GM18508 (cell line): ENCODE measurements at regions not wholly inside any gene's neighbourhood (a gene's known extent, or its start where the extent isn't known, plus 50 kb on each side); places are given as distances from the start of the nearest gene placed in this dataset.

ENCODE experiments used
- ATAC-seq: cut with Tn5 transposase; IDR thresholded peaks from one replicate; pipeline ENCODE4 v1.9.1; 2021; ENCODE audit warnings: moderate number of reproducible peaks; ENCODE audit not compliant: insufficient read depth, unreplicated experiment

GRCh38 chr3:18838758-18839157, 309.6 kb upstream of the KCNH8 start:
- no peak for ATAC-seq

DNA sequence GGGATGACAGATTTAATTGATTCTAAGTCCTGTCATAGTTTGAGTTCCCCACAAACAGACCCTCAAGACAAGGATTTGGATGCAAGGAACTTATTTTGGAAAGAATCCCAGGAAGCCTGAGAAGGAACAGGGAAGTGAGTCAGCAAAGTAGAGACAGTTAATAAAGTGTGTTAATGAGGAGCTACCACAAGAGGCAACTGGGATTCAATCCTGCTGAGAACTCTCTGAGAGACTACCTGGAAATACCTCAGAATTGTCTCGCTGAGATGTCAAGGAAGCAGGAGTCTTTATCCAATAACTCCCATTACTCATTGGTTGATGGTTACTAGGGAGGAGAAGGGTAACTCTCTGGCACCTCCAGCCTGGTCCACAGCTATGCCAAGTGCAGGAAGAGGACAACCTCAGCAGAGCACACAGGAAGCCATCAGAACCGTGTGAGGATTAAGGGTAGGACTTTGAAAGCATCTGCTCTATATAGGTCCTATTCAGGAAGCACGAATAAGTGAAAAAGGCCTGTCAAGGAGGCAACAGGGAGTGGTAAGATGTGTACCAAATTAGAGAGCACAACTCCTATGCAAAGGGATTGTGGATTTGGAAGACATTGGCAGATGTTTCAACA, 311.1 kb upstream of the KCNH8 start:
- no peak for ATAC-seq

GRCh38 chr3:18835021-18835420, 313.3 kb upstream of the KCNH8 start:
- ATAC-seq = no peak

- ATAC-seq = no peak
Observed at GRCh38 chr3:18830087-18830486, 318.2 kb upstream of the KCNH8 start.

- ATAC-seq = no peak
Observed at GRCh38 chr3:18828637-18829036, 319.7 kb upstream of the KCNH8 start.

DNA sequence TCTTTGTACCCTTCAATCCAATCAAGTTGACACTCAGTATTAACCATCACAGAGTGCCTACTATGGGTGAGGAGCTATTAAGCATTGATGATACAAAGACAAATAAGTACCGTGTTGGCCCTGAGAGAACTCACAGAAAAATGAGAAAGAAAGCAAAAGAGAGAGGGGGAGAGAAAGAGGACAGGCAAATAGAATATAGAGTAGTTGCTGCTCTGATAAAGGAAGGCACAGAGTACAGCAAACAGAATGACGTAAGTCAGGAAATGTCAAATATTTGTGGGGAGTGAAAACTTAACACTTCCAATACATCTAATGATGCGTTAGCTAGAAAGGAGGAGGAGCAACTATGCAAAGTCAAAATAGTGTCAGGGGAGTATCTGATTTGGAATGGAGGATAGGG, 320.6 kb upstream of the KCNH8 start:
- no peak for ATAC-seq

DNA sequence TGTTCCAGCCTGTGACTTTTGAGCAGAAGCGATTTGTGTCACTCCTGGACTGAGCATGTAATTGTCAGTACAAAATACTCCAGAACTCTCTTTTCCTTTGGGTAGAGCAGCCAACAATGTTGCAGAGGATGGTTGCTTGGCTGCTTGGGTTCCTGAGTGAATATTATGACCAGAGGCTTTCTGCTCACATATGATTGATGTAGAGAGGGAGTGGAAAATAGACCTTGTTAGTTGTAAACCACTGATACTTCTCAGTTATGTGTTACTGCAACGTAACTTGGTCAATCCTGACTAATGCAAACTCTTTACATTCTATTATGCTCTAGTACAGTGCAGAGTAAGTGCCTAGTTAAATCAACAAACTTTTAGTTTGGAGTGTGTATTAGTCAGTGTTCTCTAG, 322.6 kb upstream of the KCNH8 start:
- ATAC-seq = no peak

DNA sequence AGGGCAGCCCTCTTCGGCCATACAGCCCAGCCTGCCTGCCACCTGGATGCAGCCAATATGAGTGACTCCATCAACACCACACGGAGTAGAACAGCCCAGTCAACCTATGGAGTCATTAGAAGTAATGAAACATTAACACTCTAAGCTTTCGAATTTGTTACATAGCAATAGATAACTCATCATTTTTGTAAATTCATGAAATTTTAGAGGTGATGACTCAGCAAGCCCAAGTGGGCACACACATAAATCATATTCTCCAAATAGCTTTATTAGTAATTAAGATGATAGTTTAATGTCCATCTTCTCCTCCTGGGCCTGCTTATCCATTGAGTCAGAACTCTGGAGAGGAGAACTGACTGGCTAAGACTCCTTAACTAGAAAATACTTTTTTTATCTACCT, 335.0 kb upstream of the KCNH8 start:
- no peak for ATAC-seq

GRCh38 chr3:18812316-18812715, 336.0 kb upstream of the KCNH8 start:
- ATAC-seq = no peak

- ATAC-seq = no peak
Observed at GRCh38 chr3:18810306-18810661, 338.0 kb upstream of the KCNH8 start.

- no peak for ATAC-seq
Observed at GRCh38 chr3:18809640-18810305, 338.5 kb upstream of the KCNH8 start.

DNA sequence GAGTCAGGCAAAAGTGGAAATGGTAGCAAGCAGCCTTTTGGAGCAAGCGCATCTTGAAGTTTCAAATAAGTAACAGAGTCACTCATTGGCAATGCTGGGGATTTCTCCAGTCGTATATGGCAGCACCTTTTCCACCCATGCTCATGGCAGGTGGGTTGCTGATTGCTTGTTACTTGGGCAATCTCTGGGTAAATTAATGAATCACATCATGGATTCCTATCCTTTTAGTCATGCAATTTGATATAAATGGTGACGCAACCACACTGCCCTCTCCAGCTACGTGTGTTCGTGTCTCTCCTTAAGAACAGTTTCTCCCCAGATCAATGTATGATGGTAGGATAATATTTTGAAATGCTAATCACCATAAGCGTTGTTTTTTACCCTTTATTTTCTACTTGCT, 339.9 kb upstream of the KCNH8 start:
- no peak for ATAC-seq

- no peak for ATAC-seq
Observed at GRCh38 chr3:18807593-18807992, 340.7 kb upstream of the KCNH8 start.

DNA sequence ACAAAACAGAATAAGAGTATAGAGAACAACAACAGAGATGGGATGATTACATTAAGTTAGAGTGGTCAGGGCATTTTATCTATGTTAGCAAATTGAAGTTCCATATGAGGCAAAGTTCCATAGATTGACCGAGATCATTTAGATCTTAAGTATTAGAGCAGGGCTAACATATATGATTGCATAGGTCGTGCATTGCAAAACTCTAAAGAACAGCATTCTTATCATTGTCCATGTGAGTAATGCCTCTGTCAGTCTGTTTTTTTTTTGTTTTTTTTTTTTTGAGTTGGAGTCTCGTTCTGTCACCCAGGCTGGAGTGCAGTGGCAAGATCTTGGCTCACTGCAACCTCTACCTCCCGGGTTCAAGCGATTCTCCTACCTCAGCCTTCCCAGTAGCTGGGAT, 341.7 kb upstream of the KCNH8 start:
- ATAC-seq = no peak

DNA sequence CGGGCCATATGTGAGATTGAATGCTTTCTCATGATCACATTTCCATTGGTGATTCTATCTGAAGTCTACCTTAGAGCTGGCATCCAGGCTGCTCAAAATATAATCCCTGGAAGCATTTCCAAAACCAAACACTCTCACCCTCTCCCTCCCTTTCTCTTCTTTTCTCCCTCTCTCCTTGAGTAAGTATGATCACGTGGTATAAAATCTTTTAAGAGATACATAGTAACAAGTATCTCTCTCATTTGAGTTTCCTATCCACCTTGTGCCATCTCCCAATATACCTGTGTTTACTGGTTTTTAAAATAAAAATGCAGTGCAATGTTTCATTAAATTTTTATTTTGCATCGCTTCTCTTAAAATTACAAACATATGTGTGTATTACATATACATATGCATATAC, 350.9 kb upstream of the KCNH8 start:
- ATAC-seq = no peak

- no peak for ATAC-seq
Observed at GRCh38 chr3:18795078-18795477, 353.2 kb upstream of the KCNH8 start.

DNA sequence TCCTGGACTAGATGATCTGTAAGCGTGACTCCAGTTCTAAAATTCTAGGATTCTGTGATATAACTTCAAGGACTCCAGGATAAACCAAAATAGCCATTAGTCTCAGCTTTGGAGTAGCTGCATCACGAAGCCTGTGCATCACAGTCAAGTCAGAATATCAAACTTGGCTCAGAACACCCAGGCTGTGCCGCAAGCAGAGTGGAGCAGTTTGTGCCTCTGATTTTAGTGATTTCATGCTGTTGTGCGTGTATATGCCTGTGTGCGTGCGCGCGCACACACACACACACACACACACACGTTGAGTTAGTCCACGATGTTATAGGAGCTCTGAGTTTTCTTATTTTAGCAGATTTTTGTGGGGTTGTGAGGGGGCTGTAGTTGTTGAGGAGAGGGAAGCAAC, 356.6 kb upstream of the KCNH8 start:
- ATAC-seq = no peak

GRCh38 chr3:18791182-18791581, 357.1 kb upstream of the KCNH8 start:
- no peak for ATAC-seq

GRCh38 chr3:18790384-18790783, 357.9 kb upstream of the KCNH8 start:
- ATAC-seq = no peak

GRCh38 chr3:18789734-18790133, 358.6 kb upstream of the KCNH8 start:
- no peak for ATAC-seq

DNA sequence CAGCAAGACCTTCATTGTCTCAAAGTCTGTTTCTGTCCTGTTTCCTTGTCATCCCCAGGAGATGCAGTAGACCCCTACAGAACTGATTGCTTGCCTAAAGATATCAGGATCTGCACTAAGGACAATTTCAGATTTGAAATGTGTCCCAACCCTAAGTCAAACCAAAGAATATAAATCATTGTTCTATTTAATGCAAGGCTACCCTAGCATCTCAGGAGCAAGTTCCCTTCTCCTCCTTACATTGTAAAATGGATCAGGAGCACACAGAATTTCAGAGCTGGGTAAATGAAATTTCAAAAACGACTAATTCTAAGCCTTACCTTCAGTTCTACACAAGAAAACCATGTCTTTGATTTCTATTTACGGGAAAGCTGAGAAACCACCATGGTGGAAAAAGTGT, 360.9 kb upstream of the KCNH8 start:
- no peak for ATAC-seq

DNA sequence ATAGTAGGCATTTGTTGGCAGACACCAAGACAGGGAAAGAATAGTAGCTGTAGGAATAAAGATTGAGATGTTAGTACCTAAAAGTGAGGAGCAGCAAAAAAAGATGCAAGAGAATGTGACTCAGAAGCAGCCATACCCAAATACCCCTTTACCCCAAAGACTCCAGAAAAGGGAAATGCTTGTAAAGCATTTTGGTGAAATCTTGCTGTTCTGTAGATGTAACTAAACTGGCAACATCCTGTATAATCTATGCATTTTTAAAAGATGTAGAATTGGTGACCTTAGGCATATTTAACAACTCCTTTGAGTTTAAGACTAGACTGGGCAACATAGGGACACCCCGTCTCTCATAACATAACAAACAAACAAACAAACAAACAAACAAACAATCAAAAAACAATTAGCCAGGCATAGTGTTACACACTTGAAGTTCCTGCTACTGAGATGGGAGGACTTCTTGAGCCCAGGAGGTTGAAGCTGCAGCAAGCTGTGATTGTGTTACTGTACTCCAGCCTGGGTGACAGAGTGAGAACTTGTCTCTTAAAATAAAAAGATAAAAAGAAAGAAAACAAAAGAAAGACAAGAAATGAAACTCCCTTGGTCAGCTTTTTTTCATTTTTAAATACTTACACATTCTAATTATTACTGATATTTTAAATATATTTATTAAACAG, 361.5 kb upstream of the KCNH8 start:
- no peak for ATAC-seq
